HepG2 (cell line): ENCODE measurements at regions not wholly inside any gene's neighbourhood (a gene's known extent, or its start where the extent isn't known, plus 50 kb on each side); places are given as distances from the start of the nearest gene placed in this dataset.

Source experiments
- ATAC-seq: fragments of 200-7000 bp; cut with Tn5 transposase; 3 replicates; pipeline ENCODE4 v1.9.1; 2020; ENCODE audit warnings: mild to moderate bottlenecking, moderate library complexity
- BruUV-seq: library from RNA; stranded (reverse); fragments of 400-500 nt; replicated peaks from 2 replicates; lab custom pipeline; 2021; lab: Mats Ljungman, UMichigan
- CTCF ChIA-PET: fragments of 300-600 bp; formaldehyde crosslinking; extraction: SDS; loops from one replicate; lab custom pipeline; 2021; ENCODE audit warnings: low total read pairs, inconsistent platforms, low intra/inter-chr PET ratio; lab: Yijun Ruan, JAX
- POLR2A ChIA-PET: fragments of 350-600 bp; sonication (Branson Sonifier 250); formaldehyde crosslinking; loops from one replicate; lab custom pipeline; 2020; ENCODE audit warnings: antibody characterized with exemption, inconsistent platforms; lab: Yijun Ruan, JAX
- DNase-seq: peaks from one replicate; pipeline ENCODE4 v3.0.0-alpha.2; 2015; ENCODE audit warnings: low spot score
- FAIRE-seq: peaks from 3 replicates; lab custom pipeline; 2011; peaks lifted over from hg19 to GRCh38; lab: Jason Lieb, UNC
- H2AFZ ChIP-seq: one replicate; pipeline ENCODE4 v1.6.1; 2011; ENCODE audit warnings: low read length, inconsistent platforms
- H3K27ac ChIP-seq: fragments of 300-600 bp; 3 replicates; pipeline ENCODE4 v1.8.0; 2011; ENCODE audit warnings: mixed run types, mild to moderate bottlenecking, mixed read lengths, low read length, inconsistent platforms; ENCODE audit not compliant: insufficient read depth; ENCODE audit errors: extremely low read length
- H3K27me3 ChIP-seq, 2 experiments: fragments of 200-600 bp in 1 of 2; 2 replicates in 1 of 2; 3 replicates in 1 of 2; pipeline versions ENCODE4 v1.6.0 to v1.8.0; 2011; ENCODE audit warnings: low read length in 2 of 2, mild to moderate bottlenecking in 2 of 2, moderate library complexity in 2 of 2, inconsistent platforms in 1 of 2; ENCODE audit not compliant: insufficient read depth in 2 of 2, control insufficient read depth in 1 of 2
- H3K36me3 ChIP-seq, 2 experiments: fragments of 200-600 bp in 1 of 2; replicated peaks in 1 of 2; 2 replicates in 1 of 2; 3 replicates in 1 of 2; pipeline versions ENCODE4 v1.5.1 to v1.8.0; 2011; ENCODE audit warnings: low read length in 2 of 2, inconsistent platforms in 1 of 2; ENCODE audit not compliant: insufficient read depth in 2 of 2, control insufficient read depth in 1 of 2
- H3K4me1 ChIP-seq: 2 replicates; pipeline ENCODE4 v1.5.1; 2012; ENCODE audit warnings: low read length, inconsistent platforms; ENCODE audit not compliant: insufficient read depth
- H3K4me2 ChIP-seq: 2 replicates; pipeline ENCODE4 v1.6.0; 2011; ENCODE audit warnings: low read depth, low read length, inconsistent platforms
- H3K4me3 ChIP-seq, 3 experiments: fragments of 200-600 bp in 1 of 3; sonication (generic), shearing (Covaris generic) in 1 of 3; replicated peaks in 1 of 3; 2 replicates each; pipeline ENCODE4 v1.5.1; 2011 to 2016; ENCODE audit warnings: low read length in 3 of 3, inconsistent platforms in 2 of 3, low read depth in 2 of 3, mild to moderate bottlenecking in 2 of 3, control low read depth in 1 of 3, mixed read lengths in 1 of 3; ENCODE audit not compliant: insufficient read depth in 1 of 3
- H3K79me2 ChIP-seq: one replicate; pipeline ENCODE4 v1.6.1; 2011; ENCODE audit warnings: low read length, inconsistent platforms; ENCODE audit not compliant: insufficient read depth
- H3K9ac ChIP-seq: 2 replicates; pipeline ENCODE4 v1.6.0; 2011; ENCODE audit warnings: mild to moderate bottlenecking, low read depth, low read length, inconsistent platforms; ENCODE audit not compliant: insufficient read depth
- H3K9me3 ChIP-seq: 2 replicates; pipeline ENCODE4 v1.5.1; 2012; ENCODE audit warnings: mild to moderate bottlenecking, low read length
- H4K20me1 ChIP-seq: 2 replicates; pipeline ENCODE4 v1.6.0; 2011; ENCODE audit warnings: inconsistent platforms, mild to moderate bottlenecking, low read length, moderate library complexity; ENCODE audit not compliant: insufficient read depth
- FOXK1 ChIP-seq: sonication (generic); formaldehyde crosslinking; IDR thresholded peaks from 2 replicates; pipeline ENCODE4 v1.4.0; 2020; ENCODE audit warnings: low read depth, missing genetic modification reagents, borderline replicate concordance
- MAX ChIP-seq: IDR thresholded peaks from 2 replicates; pipeline ENCODE4 v1.6.1; 2012; ENCODE audit warnings: inconsistent platforms
- TAF15 ChIP-seq: fragments of 200-400 bp; formaldehyde crosslinking; IDR thresholded peaks from one replicate; pipeline ENCODE4 v1.6.1; 2018; ENCODE audit warnings: mild to moderate bottlenecking, low read depth, low read length; ENCODE audit not compliant: poor library complexity, severe bottlenecking
- ZBTB44 ChIP-seq: sonication (generic); formaldehyde crosslinking; IDR thresholded peaks from 2 replicates; pipeline ENCODE4 v1.4.0; 2020; ENCODE audit warnings: missing genetic modification reagents
- ZKSCAN1 ChIP-seq: fragments of 150-350 bp; IDR thresholded peaks from 2 replicates; pipeline ENCODE4 v1.6.1; 2014; ENCODE audit warnings: low read length
- ZNF350 ChIP-seq: sonication (generic); formaldehyde crosslinking; IDR thresholded peaks from 2 replicates; pipeline ENCODE4 v1.4.0; 2020; ENCODE audit warnings: mild to moderate bottlenecking, low read depth, missing genetic modification reagents, borderline replicate concordance
- WGBS: methylation state at CpG from one replicate; pipeline ENCODE4 v1.1.6; 2017; ENCODE audit warnings: low lambda C conversion rate; 5-methylcytosine and 5-hydroxymethylcytosine counted together
- in situ Hi-C: cut with HindIII; loops from 2 replicates; pipeline ENCODE4 v1.10.0; 2017; ENCODE audit warnings: low pct_unique_long_range_greater_than_20kb; ENCODE audit not compliant: extremely low pct_ligation_motif_present
- intact Hi-C: fragments of 100-400 bp; cut with micrococcal nuclease; formaldehyde crosslinking; loops from one replicate; pipeline ENCODE4 v1.10.0; 2022; ENCODE audit not compliant: unreplicated experiment
- TF ChIP-seq, protein P1 (sequence below): sonication (generic); formaldehyde crosslinking; IDR thresholded peaks from 2 replicates; pipeline ENCODE4 v1.5.0; 2020; ENCODE audit warnings: mild to moderate bottlenecking, missing genetic modification reagents, moderate library complexity
- TF ChIP-seq, protein P2 (sequence below): IDR thresholded peaks from 2 replicates; pipeline ENCODE4 v1.6.1; 2016; ENCODE audit warnings: missing genetic modification reagents, missing compliant biosample characterization
- TF ChIP-seq, protein P3 (sequence below): sonication (generic); formaldehyde crosslinking; conservative IDR thresholded peaks from 2 replicates; pipeline ENCODE4 v1.4.0; 2020; ENCODE audit warnings: missing genetic modification reagents

- POLR2A ChIA-PET: no interaction called here
- no TSS peak for BruUV-seq
- no peaks in the 10 kb centered on the region for H4K20me1 ChIP-seq
- no peak overlapping the region for H3K4me3 ChIP-seq
- in situ Hi-C loops: no loop called here
- TF ChIP-seq FOXK1 (CRISPR knock-in tag) (no peak), ZKSCAN1 (no peak), ZNF350 (CRISPR knock-in tag) (no peak)
- TF ChIP-seq, protein P1, sequence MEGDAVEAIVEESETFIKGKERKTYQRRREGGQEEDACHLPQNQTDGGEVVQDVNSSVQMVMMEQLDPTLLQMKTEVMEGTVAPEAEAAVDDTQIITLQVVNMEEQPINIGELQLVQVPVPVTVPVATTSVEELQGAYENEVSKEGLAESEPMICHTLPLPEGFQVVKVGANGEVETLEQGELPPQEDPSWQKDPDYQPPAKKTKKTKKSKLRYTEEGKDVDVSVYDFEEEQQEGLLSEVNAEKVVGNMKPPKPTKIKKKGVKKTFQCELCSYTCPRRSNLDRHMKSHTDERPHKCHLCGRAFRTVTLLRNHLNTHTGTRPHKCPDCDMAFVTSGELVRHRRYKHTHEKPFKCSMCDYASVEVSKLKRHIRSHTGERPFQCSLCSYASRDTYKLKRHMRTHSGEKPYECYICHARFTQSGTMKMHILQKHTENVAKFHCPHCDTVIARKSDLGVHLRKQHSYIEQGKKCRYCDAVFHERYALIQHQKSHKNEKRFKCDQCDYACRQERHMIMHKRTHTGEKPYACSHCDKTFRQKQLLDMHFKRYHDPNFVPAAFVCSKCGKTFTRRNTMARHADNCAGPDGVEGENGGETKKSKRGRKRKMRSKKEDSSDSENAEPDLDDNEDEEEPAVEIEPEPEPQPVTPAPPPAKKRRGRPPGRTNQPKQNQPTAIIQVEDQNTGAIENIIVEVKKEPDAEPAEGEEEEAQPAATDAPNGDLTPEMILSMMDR (CRISPR knock-in tag): peak; percentile 25; the same call in 1 of the 2 replicates
- TF ChIP-seq, all 625 proteins: peak for 1
- Histone ChIP-seq H3K27ac (no peak overlapping the region), H3K4me2 (no peak overlapping the region), H3K27me3 (no peaks in the 10 kb centered on the region), H2AFZ (no peak overlapping the region), H3K9ac (no peak overlapping the region), H3K36me3 (no peaks in the 10 kb centered on the region), H3K4me1 (no peaks in the 10 kb centered on the region), H3K9me3 (no peaks in the 10 kb centered on the region), H3K79me2 (no peaks in the 10 kb centered on the region)
- 18% methylated on average over 6 of the region's 6 CpGs for WGBS
- intact Hi-C loops: loop anchor here (1.0 kb wide), 1 partner anchor 304 kb away; no protein-coding TSS in a partner anchor
- DNase-seq: no peak
- CTCF ChIA-PET: no interaction called here
- ATAC-seq: peak; percentile 65
- no peak for FAIRE-seq
Observed at GRCh38 chr2:188065386-188065785, 226.3 kb upstream of the GULP1 start.

GRCh38 chr2:188068093-188068492, 223.6 kb upstream of the GULP1 start:
- BruUV-seq: no TSS peak
- in situ Hi-C loops: no loop called here
- POLR2A ChIA-PET: no interaction called here
- FAIRE-seq: no peak
- H2AFZ ChIP-seq: no peak overlapping the region
- H3K4me2 ChIP-seq: no peak overlapping the region
- H3K27me3 ChIP-seq: no peaks in the 10 kb centered on the region
- H3K27ac ChIP-seq: no peak overlapping the region
- no peak for ATAC-seq
- H4K20me1 ChIP-seq: no peaks in the 10 kb centered on the region
- no peaks in the 10 kb centered on the region for H3K4me1 ChIP-seq
- intact Hi-C loops: no loop called here
- WGBS: 3% methylated on average over 5 of the region's 5 CpGs
- no peak overlapping the region for H3K4me3 ChIP-seq
- CTCF ChIA-PET: no interaction called here
- no peaks in the 10 kb centered on the region for H3K36me3 ChIP-seq
- no peak for TF ChIP-seq TAF15
- TF ChIP-seq, protein P2, sequence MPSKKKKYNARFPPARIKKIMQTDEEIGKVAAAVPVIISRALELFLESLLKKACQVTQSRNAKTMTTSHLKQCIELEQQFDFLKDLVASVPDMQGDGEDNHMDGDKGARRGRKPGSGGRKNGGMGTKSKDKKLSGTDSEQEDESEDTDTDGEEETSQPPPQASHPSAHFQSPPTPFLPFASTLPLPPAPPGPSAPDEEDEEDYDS: no peak
- no peak for TF ChIP-seq ZBTB44 (CRISPR knock-in tag)
- TF ChIP-seq MAX: no peak
- TF ChIP-seq, protein P3, sequence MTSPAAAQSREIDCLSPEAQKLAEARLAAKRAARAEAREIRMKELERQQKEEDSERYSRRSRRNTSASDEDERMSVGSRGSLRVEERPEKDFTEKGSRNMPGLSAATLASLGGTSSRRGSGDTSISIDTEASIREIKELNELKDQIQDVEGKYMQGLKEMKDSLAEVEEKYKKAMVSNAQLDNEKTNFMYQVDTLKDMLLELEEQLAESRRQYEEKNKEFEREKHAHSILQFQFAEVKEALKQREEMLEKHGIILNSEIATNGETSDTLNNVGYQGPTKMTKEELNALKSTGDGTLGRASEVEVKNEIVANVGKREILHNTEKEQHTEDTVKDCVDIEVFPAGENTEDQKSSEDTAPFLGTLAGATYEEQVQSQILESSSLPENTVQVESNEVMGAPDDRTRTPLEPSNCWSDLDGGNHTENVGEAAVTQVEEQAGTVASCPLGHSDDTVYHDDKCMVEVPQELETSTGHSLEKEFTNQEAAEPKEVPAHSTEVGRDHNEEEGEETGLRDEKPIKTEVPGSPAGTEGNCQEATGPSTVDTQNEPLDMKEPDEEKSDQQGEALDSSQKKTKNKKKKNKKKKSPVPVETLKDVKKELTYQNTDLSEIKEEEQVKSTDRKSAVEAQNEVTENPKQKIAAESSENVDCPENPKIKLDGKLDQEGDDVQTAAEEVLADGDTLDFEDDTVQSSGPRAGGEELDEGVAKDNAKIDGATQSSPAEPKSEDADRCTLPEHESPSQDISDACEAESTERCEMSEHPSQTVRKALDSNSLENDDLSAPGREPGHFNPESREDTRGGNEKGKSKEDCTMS (CRISPR knock-in tag): no peak
- H3K9ac ChIP-seq: no peak overlapping the region
- no peak for DNase-seq
- no peaks in the 10 kb centered on the region for H3K9me3 ChIP-seq
- H3K79me2 ChIP-seq: no peaks in the 10 kb centered on the region
